ENCODE measurements at regions not wholly inside any gene's neighbourhood (a gene's known extent, or its start where the extent isn't known, plus 50 kb on each side); places are given as distances from the start of the nearest gene placed in this dataset.

- no peak for TF ChIP-seq POLR2A (IDR thresholded peaks at IDR 0.05)
- TF ChIP-seq, protein P1, sequence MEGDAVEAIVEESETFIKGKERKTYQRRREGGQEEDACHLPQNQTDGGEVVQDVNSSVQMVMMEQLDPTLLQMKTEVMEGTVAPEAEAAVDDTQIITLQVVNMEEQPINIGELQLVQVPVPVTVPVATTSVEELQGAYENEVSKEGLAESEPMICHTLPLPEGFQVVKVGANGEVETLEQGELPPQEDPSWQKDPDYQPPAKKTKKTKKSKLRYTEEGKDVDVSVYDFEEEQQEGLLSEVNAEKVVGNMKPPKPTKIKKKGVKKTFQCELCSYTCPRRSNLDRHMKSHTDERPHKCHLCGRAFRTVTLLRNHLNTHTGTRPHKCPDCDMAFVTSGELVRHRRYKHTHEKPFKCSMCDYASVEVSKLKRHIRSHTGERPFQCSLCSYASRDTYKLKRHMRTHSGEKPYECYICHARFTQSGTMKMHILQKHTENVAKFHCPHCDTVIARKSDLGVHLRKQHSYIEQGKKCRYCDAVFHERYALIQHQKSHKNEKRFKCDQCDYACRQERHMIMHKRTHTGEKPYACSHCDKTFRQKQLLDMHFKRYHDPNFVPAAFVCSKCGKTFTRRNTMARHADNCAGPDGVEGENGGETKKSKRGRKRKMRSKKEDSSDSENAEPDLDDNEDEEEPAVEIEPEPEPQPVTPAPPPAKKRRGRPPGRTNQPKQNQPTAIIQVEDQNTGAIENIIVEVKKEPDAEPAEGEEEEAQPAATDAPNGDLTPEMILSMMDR (IDR thresholded peaks at IDR 0.05): no peak
Measured at GRCh38 chr18:78711971-78712370, 267.6 kb upstream of the SALL3 start.

Measured in heart left ventricle (tissue), 13 donors.